Neuron (in vitro differentiated cells): ENCODE measurements at regions not wholly inside any gene's neighbourhood (a gene's known extent, or its start where the extent isn't known, plus 50 kb on each side); places are given as distances from the start of the nearest gene placed in this dataset.

ENCODE experiments used
- H2AFZ ChIP-seq: one replicate; pipeline ENCODE4 v1.6.1; 2013; ENCODE audit warnings: low read depth, mild to moderate bottlenecking, inconsistent platforms, low read length, moderate library complexity
- H3K27me3 ChIP-seq: one replicate; pipeline ENCODE4 v1.6.1; 2013; ENCODE audit warnings: low read length; ENCODE audit not compliant: insufficient read depth
- H3K36me3 ChIP-seq: one replicate; pipeline ENCODE4 v1.6.1; 2013; ENCODE audit warnings: low read length; ENCODE audit not compliant: insufficient read depth
- H3K4me1 ChIP-seq: one replicate; pipeline ENCODE4 v1.6.1; 2013; ENCODE audit warnings: low read length; ENCODE audit not compliant: insufficient read depth
- H3K4me3 ChIP-seq: 2 replicates; pipeline ENCODE4 v1.5.1; 2013; ENCODE audit warnings: mild to moderate bottlenecking, low read length, moderate library complexity
- H3K9me3 ChIP-seq: one replicate; pipeline ENCODE4 v1.6.1; 2013; ENCODE audit warnings: low read length

DNA sequence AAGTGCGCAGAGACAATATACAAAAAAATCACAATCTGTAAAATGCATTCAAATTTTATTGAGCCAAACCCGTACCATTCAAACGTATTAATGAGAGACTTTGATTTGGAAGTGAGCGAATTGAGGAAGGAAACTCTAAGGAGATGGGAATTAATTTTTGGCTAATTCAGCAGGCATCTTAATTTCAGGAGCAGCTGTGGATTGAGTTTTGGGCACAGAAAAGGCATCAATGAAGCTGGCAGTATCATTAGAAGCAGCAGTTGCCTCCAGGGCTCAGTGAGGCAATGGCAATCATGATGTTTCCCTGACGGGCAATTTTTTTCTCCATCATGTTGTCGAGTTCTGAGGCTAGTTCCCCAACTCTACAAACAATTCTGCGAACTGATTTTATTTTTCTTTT, 2041.6 kb downstream of the NCAM2 start:
- no peak overlapping the region for H2AFZ ChIP-seq

DNA sequence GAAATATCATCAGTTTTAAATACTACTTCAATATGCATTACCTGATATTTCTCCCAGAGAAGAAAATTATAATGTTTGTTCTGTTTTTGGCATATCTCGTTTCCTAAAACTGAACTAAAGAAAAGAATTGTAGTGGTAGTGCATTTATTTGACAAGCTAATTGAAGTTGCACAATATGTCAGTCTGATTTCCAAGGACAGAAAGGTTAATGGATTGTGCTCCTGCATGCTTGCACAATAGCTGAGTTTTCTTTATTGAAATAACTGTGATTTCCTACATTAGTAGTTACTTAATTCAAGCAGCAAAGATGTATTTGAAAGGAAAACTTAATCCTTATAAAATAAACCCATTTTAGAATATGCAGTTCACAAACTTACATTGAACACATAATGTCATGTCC, 2047.7 kb downstream of the NCAM2 start:
- no peak overlapping the region for H2AFZ ChIP-seq
- H3K4me3 ChIP-seq: no peak overlapping the region
- H3K4me1 ChIP-seq: no peaks in the 10 kb centered on the region
- no peaks in the 10 kb centered on the region for H3K27me3 ChIP-seq
- H3K36me3 ChIP-seq: no peaks in the 10 kb centered on the region
- H3K9me3 ChIP-seq: no peaks in the 10 kb centered on the region

More for the DNA sequence above, 2041.6 kb downstream of the NCAM2 start:
- H3K36me3 ChIP-seq: no peaks in the 10 kb centered on the region
- no peaks in the 10 kb centered on the region for H3K4me1 ChIP-seq
- no peaks in the 10 kb centered on the region for H3K27me3 ChIP-seq
- no peak overlapping the region for H3K4me3 ChIP-seq
- no peaks in the 10 kb centered on the region for H3K9me3 ChIP-seq

GRCh38 chr21:23067672-23068071, 2069.5 kb downstream of the NCAM2 start:
- no peak overlapping the region for H3K4me3 ChIP-seq
- H3K4me1 ChIP-seq: no peaks in the 10 kb centered on the region
- H3K36me3 ChIP-seq: no peaks in the 10 kb centered on the region
- no peaks in the 10 kb centered on the region for H3K27me3 ChIP-seq
- H3K9me3 ChIP-seq: no peaks in the 10 kb centered on the region
- no peak overlapping the region for H2AFZ ChIP-seq

- no peaks in the 10 kb centered on the region for H3K27me3 ChIP-seq
- H3K36me3 ChIP-seq: no peaks in the 10 kb centered on the region
- no peak overlapping the region for H3K4me3 ChIP-seq
- no peaks in the 10 kb centered on the region for H3K9me3 ChIP-seq
- H3K4me1 ChIP-seq: no peaks in the 10 kb centered on the region
- H2AFZ ChIP-seq: no peak overlapping the region
Measured at GRCh38 chr21:23083242-23083641, 2085.0 kb downstream of the NCAM2 start.

GRCh38 chr21:23093259-23093658, 2095.1 kb downstream of the NCAM2 start:
- H2AFZ ChIP-seq: no peak overlapping the region
- no peak overlapping the region for H3K4me3 ChIP-seq
- no peaks in the 10 kb centered on the region for H3K4me1 ChIP-seq
- no peaks in the 10 kb centered on the region for H3K9me3 ChIP-seq
- H3K36me3 ChIP-seq: no peaks in the 10 kb centered on the region
- H3K27me3 ChIP-seq: no peaks in the 10 kb centered on the region

DNA sequence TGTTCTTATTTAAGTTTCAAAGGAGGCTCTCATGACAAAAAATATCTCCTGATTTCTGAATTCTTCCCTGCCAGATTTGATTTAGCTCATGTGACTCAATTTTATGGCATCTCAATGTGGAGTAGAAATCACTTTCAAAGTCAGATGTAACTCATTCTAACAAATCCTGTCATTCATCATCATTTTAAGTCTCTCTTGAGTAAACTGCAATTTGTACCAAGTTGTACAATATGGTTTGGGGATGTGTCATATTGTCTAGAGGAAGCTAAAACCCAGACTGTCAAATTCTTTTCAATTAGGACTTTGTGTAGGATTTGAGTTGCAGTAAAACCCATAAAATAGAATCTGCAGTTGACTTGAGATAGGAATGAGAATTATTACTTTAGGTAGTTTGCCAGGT, 2101.0 kb downstream of the NCAM2 start:
- Histone ChIP-seq H3K36me3 (no peaks in the 10 kb centered on the region), H3K27me3 (no peaks in the 10 kb centered on the region), H3K4me1 (no peaks in the 10 kb centered on the region), H3K9me3 (no peaks in the 10 kb centered on the region), H3K4me3 (no peak overlapping the region), H2AFZ (no peak overlapping the region)

DNA sequence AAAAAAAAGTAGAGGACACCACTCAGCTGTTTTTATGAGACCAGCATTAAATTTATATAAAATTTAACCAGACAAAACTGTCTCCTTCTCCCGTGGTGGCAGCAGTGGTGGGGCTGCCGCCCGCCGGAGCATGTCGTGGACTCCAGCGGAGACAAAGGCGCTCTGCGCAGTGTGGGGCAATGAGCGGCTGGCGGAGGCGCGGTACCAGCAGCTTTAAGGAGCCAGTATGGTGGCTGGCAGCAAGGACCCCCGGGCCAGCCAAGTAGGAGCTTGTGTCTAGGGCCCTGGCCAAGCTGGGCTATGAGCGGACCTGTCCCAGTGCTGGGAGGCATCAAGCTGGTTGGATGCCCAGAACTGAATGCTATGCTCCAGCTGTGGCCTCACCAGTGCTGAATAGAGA, 2102.9 kb downstream of the NCAM2 start:
- H3K4me1 ChIP-seq: no peaks in the 10 kb centered on the region
- H3K27me3 ChIP-seq: no peaks in the 10 kb centered on the region
- no peak overlapping the region for H3K4me3 ChIP-seq
- no peaks in the 10 kb centered on the region for H3K9me3 ChIP-seq
- H3K36me3 ChIP-seq: no peaks in the 10 kb centered on the region
- no peak overlapping the region for H2AFZ ChIP-seq

- H3K36me3 ChIP-seq: no peaks in the 10 kb centered on the region
- H3K4me3 ChIP-seq: no peak overlapping the region
Measured at GRCh38 chr21:23108533-23108932, 2110.3 kb downstream of the NCAM2 start.

DNA sequence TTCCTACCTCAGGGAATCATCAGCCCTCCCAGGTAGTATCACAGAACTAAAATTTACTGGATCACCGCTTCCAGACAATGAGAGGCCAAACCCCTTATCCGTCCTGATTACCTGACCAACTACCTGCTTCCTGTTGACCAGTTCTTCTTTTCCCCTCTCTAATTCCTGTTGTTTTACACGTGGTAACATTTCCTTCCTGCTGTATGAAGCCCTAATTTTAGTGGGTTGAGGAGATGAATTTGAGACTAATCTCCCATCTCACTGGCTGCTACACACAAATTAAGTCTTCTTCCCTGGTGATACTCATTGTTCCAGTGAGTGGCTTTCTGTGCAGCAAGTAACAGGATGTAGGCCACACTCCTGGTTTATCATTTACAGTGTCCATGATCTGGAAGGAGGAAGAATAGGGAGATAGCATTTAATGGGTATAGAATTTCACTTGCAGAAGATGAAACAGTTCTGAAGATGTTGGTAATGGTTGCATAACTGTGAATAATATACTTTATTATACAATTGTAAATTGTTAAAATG, 2112.9 kb downstream of the NCAM2 start:
- Histone ChIP-seq H3K4me3 (no peak overlapping the region), H3K36me3 (no peaks in the 10 kb centered on the region), H2AFZ (no peak overlapping the region), H3K9me3 (no peaks in the 10 kb centered on the region), H3K4me1 (no peaks in the 10 kb centered on the region), H3K27me3 (no peaks in the 10 kb centered on the region)

More at GRCh38 chr21:23108533-23108932, 2110.3 kb downstream of the NCAM2 start:
- Histone ChIP-seq H2AFZ (no peak overlapping the region), H3K27me3 (no peaks in the 10 kb centered on the region), H3K4me1 (no peaks in the 10 kb centered on the region), H3K9me3 (no peaks in the 10 kb centered on the region)

DNA sequence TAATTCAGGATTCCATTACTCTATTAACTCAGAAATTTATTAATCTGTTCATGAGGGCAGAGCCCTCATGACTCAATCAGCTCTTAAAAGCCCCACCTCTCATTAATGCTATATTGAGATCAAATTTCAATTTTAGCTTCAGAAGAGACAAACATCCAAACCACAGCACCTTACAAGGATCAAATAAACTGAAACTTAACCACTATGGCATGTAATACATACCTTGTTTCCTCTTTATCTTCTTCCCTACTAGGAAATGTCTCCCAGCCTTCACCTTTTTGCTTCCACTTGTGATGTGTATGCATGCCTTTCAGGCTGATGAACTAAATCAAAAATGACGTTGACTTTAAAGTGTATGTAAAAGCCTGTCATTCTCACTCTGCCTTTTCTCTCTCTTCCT, 2121.3 kb downstream of the NCAM2 start:
- Histone ChIP-seq H2AFZ (no peak overlapping the region), H3K27me3 (no peaks in the 10 kb centered on the region), H3K9me3 (no peaks in the 10 kb centered on the region), H3K4me3 (no peak overlapping the region), H3K4me1 (no peaks in the 10 kb centered on the region), H3K36me3 (no peaks in the 10 kb centered on the region)

DNA sequence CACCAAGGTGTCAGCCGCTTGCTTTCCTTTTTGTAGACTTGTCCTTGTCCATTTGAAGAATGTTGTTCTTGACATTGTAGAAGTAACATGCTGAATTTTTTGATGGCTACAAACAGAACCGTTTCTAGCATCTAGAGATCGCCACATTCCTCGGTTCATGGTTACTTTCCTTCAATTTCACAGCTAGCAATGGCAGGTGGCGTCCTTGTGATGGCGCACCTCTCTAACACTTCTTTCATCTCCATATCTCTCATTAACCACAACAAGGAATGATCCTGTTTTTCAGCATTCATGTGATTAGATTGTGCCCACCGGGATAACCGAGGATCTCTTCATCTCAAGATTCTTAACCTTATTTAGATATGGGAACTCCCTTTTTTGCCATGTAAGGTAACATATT, 2129.8 kb downstream of the NCAM2 start:
- no peaks in the 10 kb centered on the region for H3K27me3 ChIP-seq
- no peak overlapping the region for H2AFZ ChIP-seq
- no peaks in the 10 kb centered on the region for H3K36me3 ChIP-seq
- H3K4me3 ChIP-seq: no peak overlapping the region
- H3K9me3 ChIP-seq: no peaks in the 10 kb centered on the region
- H3K4me1 ChIP-seq: no peaks in the 10 kb centered on the region

DNA sequence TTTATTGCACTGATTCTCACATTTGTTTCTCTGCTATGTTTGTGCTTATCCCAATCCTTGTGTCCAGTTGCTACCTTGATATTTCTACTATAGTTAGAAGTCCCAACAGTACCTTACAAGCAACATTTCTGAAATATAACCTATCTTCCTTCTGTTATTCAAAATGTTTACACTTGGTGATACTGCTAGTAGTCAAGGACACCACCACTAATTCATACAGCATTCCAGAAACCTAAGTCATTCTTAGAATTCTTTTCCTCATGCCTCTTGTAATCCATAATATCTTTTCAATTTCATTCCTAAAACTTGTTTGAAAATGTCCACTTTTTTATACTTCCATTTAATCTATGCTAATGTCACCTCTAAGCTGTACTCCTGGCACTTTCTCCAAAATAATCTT, 2132.1 kb downstream of the NCAM2 start:
- Histone ChIP-seq H3K9me3 (no peaks in the 10 kb centered on the region), H3K36me3 (no peaks in the 10 kb centered on the region), H3K4me1 (no peaks in the 10 kb centered on the region), H3K4me3 (no peak overlapping the region), H2AFZ (no peak overlapping the region), H3K27me3 (no peaks in the 10 kb centered on the region)

GRCh38 chr21:23131177-23131576, 2133.0 kb downstream of the NCAM2 start:
- H3K36me3 ChIP-seq: no peaks in the 10 kb centered on the region
- H3K4me1 ChIP-seq: no peaks in the 10 kb centered on the region
- H3K4me3 ChIP-seq: no peak overlapping the region
- no peak overlapping the region for H2AFZ ChIP-seq
- no peaks in the 10 kb centered on the region for H3K27me3 ChIP-seq
- no peaks in the 10 kb centered on the region for H3K9me3 ChIP-seq

GRCh38 chr21:23138797-23139196, 2140.6 kb downstream of the NCAM2 start:
- Histone ChIP-seq H3K4me3 (no peak overlapping the region), H3K36me3 (no peaks in the 10 kb centered on the region), H3K9me3 (no peaks in the 10 kb centered on the region), H2AFZ (no peak overlapping the region), H3K4me1 (no peaks in the 10 kb centered on the region), H3K27me3 (no peaks in the 10 kb centered on the region)
